ENCODE measurements at regions not wholly inside any gene's neighbourhood (a gene's known extent, or its start where the extent isn't known, plus 50 kb on each side); places are given as distances from the start of the nearest gene placed in this dataset.

GRCh38 chr12:23424685-23425084, 524.8 kb downstream of the SOX5 start:
- no peaks in the 10 kb centered on the region for H3K36me3 Mint-ChIP-seq (ENCODE audit: low read depth, unreplicated experiment)
- DNase-seq (ENCODE audit: low spot score) = no peak
- no peaks in the 10 kb centered on the region for H3K27me3 Mint-ChIP-seq (ENCODE audit: unreplicated experiment)
- H3K4me3 Mint-ChIP-seq (ENCODE audit: unreplicated experiment) = no peak overlapping the region
- no peaks in the 10 kb centered on the region for H3K4me1 Mint-ChIP-seq (ENCODE audit: unreplicated experiment)
- H3K9me3 Mint-ChIP-seq (ENCODE audit: unreplicated experiment) = no peaks in the 10 kb centered on the region
- TF ChIP-seq CTCF (IDR thresholded peaks at IDR 0.05; ENCODE audit: unreplicated experiment) = no peak
- H3K27ac Mint-ChIP-seq (ENCODE audit: unreplicated experiment) = no peak overlapping the region

GRCh38 chr12:23426328-23426727, 523.1 kb downstream of the SOX5 start:
- Mint-ChIP-seq H3K4me1 (ENCODE audit: unreplicated experiment) (no peaks in the 10 kb centered on the region), H3K27ac (ENCODE audit: unreplicated experiment) (no peak overlapping the region), H3K27me3 (ENCODE audit: unreplicated experiment) (no peaks in the 10 kb centered on the region), H3K4me3 (ENCODE audit: unreplicated experiment) (no peak overlapping the region), H3K9me3 (ENCODE audit: unreplicated experiment) (no peaks in the 10 kb centered on the region), H3K36me3 (ENCODE audit: low read depth, unreplicated experiment) (no peaks in the 10 kb centered on the region)
- no peak for TF ChIP-seq CTCF (IDR thresholded peaks at IDR 0.05; ENCODE audit: unreplicated experiment)
- DNase-seq (ENCODE audit: low spot score) = no peak

GRCh38 chr12:23428758-23429157, 520.7 kb downstream of the SOX5 start:
- H3K4me1 Mint-ChIP-seq (ENCODE audit: unreplicated experiment) = no peaks in the 10 kb centered on the region
- H3K9me3 Mint-ChIP-seq (ENCODE audit: unreplicated experiment) = no peaks in the 10 kb centered on the region
- DNase-seq (ENCODE audit: low spot score) = no peak
- H3K27me3 Mint-ChIP-seq (ENCODE audit: unreplicated experiment) = no peaks in the 10 kb centered on the region
- H3K36me3 Mint-ChIP-seq (ENCODE audit: low read depth, unreplicated experiment) = no peaks in the 10 kb centered on the region
- H3K27ac Mint-ChIP-seq (ENCODE audit: unreplicated experiment) = no peak overlapping the region
- H3K4me3 Mint-ChIP-seq (ENCODE audit: unreplicated experiment) = no peak overlapping the region
- TF ChIP-seq CTCF (IDR thresholded peaks at IDR 0.05; ENCODE audit: unreplicated experiment) = no peak

- Mint-ChIP-seq H3K4me1 (ENCODE audit: unreplicated experiment) (no peaks in the 10 kb centered on the region), H3K9me3 (ENCODE audit: unreplicated experiment) (no peaks in the 10 kb centered on the region), H3K27me3 (ENCODE audit: unreplicated experiment) (no peaks in the 10 kb centered on the region), H3K36me3 (ENCODE audit: low read depth, unreplicated experiment) (no peaks in the 10 kb centered on the region), H3K27ac (ENCODE audit: unreplicated experiment) (no peak overlapping the region), H3K4me3 (ENCODE audit: unreplicated experiment) (no peak overlapping the region)
- no peak for TF ChIP-seq CTCF (IDR thresholded peaks at IDR 0.05; ENCODE audit: unreplicated experiment)
- no peak for DNase-seq (ENCODE audit: low spot score)
Observed at GRCh38 chr12:23431006-23431405, 518.5 kb downstream of the SOX5 start.

- H3K4me1 Mint-ChIP-seq (ENCODE audit: unreplicated experiment) = no peaks in the 10 kb centered on the region
- H3K9me3 Mint-ChIP-seq (ENCODE audit: unreplicated experiment) = no peaks in the 10 kb centered on the region
- no peaks in the 10 kb centered on the region for H3K36me3 Mint-ChIP-seq (ENCODE audit: low read depth, unreplicated experiment)
- H3K27ac Mint-ChIP-seq (ENCODE audit: unreplicated experiment) = no peak overlapping the region
- H3K4me3 Mint-ChIP-seq (ENCODE audit: unreplicated experiment) = no peak overlapping the region
- TF ChIP-seq CTCF (IDR thresholded peaks at IDR 0.05; ENCODE audit: unreplicated experiment) = no peak
- no peaks in the 10 kb centered on the region for H3K27me3 Mint-ChIP-seq (ENCODE audit: unreplicated experiment)
- DNase-seq (ENCODE audit: low spot score) = no peak
Observed at GRCh38 chr12:23433121-23433520, 516.3 kb downstream of the SOX5 start.

Measured in endothelial cell (in vitro differentiated cells).